Esophagus squamous epithelium (tissue), 5 donors: ENCODE measurements at regions not wholly inside any gene's neighbourhood (a gene's known extent, or its start where the extent isn't known, plus 50 kb on each side); places are given as distances from the start of the nearest gene placed in this dataset.

Source experiments
- DNase-seq: peaks from one replicate; lab custom pipeline; 2025; lab: John Stamatoyannopoulos, UW
- H3K27ac ChIP-seq, 4 donors: fragments of 200-600 bp; sonication (generic); one replicate each; pipeline ENCODE4 v1.5.1; 2016 to 2019; ENCODE audit warnings: mild to moderate bottlenecking in 1 of 4
- H3K27me3 ChIP-seq, 4 donors: fragments of 200-600 bp; sonication (generic); 1 replicate in 3 of 4; 2 replicates in 1 of 4; pipeline versions ENCODE4 v1.5.1 to v1.6.0; 2017 to 2021; ENCODE audit warnings: antibody characterized with exemption in 1 of 4
- H3K36me3 ChIP-seq, 3 donors: fragments of 200-600 bp; sonication (generic); one replicate each; pipeline ENCODE4 v1.5.1; 2016 to 2019
- H3K4me1 ChIP-seq, 3 donors: fragments of 200-600 bp; sonication (generic); one replicate each; pipeline ENCODE4 v1.5.1; 2017 to 2019
- H3K4me3 ChIP-seq, 4 donors: fragments of 200-600 bp; sonication (generic); 1 replicate in 3 of 4; 2 replicates in 1 of 4; pipeline ENCODE4 v1.5.1; 2016 to 2019; ENCODE audit warnings: mild to moderate bottlenecking in 2 of 4, moderate library complexity in 1 of 4
- H3K9me3 ChIP-seq, 3 donors: fragments of 200-600 bp; sonication (generic); one replicate each; pipeline ENCODE4 v1.5.1; 2016 to 2019
- POLR2A ChIP-seq, 4 donors: fragments of 450-650 bp; IDR thresholded peaks; one replicate each; pipeline ENCODE4 v1.6.1; 2017; ENCODE audit warnings: antibody characterized with exemption in 4 of 4, mild to moderate bottlenecking in 4 of 4, moderate library complexity in 3 of 4
- WGBS, 2 donors: methylation state at CpG; one replicate each; pipeline ENCODE4 v1.1.5; 2018; 5-methylcytosine and 5-hydroxymethylcytosine counted together
- intact Hi-C: fragments of 100-400 bp; cut with DNase I; formaldehyde crosslinking; loops from one replicate; pipeline ENCODE4 v1.15.0; 2022
- TF ChIP-seq, protein P1 (sequence below), 6 experiments: fragments of 450-650 bp in 4 of 6; fragments of 200-600 bp in 2 of 6; sonication (generic) in 2 of 6; IDR thresholded peaks; one replicate each; pipeline ENCODE4 v1.5.1; 2016 to 2019; ENCODE audit warnings: antibody characterized with exemption in 6 of 6, mild to moderate bottlenecking in 4 of 6, moderate library complexity in 4 of 6
- donor health status: DM: yes; HTN: yes; CAD: no.

GRCh38 chr10:131559450-131559911, 248.0 kb upstream of the TCERG1L start:
- H3K27ac ChIP-seq, result no peak overlapping the region
- H3K4me1 ChIP-seq, result no peaks in the 10 kb centered on the region
- H3K27me3 ChIP-seq, result peaks cover 0 to 58% (median 0%) of the 10 kb centered on the region in 4 donors
- TF ChIP-seq, protein P1, sequence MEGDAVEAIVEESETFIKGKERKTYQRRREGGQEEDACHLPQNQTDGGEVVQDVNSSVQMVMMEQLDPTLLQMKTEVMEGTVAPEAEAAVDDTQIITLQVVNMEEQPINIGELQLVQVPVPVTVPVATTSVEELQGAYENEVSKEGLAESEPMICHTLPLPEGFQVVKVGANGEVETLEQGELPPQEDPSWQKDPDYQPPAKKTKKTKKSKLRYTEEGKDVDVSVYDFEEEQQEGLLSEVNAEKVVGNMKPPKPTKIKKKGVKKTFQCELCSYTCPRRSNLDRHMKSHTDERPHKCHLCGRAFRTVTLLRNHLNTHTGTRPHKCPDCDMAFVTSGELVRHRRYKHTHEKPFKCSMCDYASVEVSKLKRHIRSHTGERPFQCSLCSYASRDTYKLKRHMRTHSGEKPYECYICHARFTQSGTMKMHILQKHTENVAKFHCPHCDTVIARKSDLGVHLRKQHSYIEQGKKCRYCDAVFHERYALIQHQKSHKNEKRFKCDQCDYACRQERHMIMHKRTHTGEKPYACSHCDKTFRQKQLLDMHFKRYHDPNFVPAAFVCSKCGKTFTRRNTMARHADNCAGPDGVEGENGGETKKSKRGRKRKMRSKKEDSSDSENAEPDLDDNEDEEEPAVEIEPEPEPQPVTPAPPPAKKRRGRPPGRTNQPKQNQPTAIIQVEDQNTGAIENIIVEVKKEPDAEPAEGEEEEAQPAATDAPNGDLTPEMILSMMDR (IDR thresholded peaks at IDR 0.05), result no peak
- TF ChIP-seq POLR2A (IDR thresholded peaks at IDR 0.05), result no peak
- peaks cover 0 to 7% (median 0%) of the 10 kb centered on the region in 3 donors for H3K9me3 ChIP-seq
- 65 to 68% methylated on average over 4 of the region's 15 CpGs for WGBS, 2 donors
- no peaks in the 10 kb centered on the region for H3K36me3 ChIP-seq
- H3K4me3 ChIP-seq, result no peak overlapping the region
- no peak for DNase-seq
- intact Hi-C loops, result no loop called here

DNA sequence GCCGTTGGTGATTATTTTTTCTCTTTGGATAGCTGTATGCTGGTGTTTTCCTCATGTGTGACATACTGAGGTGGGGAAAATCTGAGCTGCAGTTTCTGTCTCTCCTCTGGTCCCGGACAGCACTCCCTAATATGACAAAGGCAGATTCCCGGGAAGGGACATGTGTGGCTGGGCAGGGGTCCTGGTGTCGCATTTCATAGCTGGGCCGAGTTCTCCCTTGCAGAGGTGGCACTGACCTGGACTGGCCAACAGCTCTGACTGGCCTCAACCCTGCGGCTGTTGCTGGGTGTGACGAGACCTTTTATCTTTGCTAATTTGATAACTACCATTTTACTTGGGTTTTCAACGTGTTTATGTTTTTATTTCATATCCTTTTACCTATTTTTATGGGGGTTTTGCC, 248.6 kb upstream of the TCERG1L start:
- Histone ChIP-seq H3K27ac (no peak overlapping the region), H3K27me3 (peaks cover 0 to 52% (median 0%) of the 10 kb centered on the region in 4 donors), H3K9me3 (peaks cover 0 to 7% (median 1%) of the 10 kb centered on the region in 3 donors), H3K4me1 (no peaks in the 10 kb centered on the region), H3K36me3 (no peaks in the 10 kb centered on the region), H3K4me3 (no peak overlapping the region)
- TF ChIP-seq POLR2A (IDR thresholded peaks at IDR 0.05), result no peak
- TF ChIP-seq, protein P1 (IDR thresholded peaks at IDR 0.05), result no peak
- DNase-seq, result no peak
- 50 to 52% methylated on average over 8 of the region's 8 CpGs for WGBS, 2 donors
- intact Hi-C loops, result no loop called here

GRCh38 chr10:131560706-131561355, 249.3 kb upstream of the TCERG1L start:
- H3K4me3 ChIP-seq, result no peak overlapping the region
- 60 to 73% methylated on average over 5 to 11 of the region's 15 CpGs for WGBS, 2 donors
- no peaks in the 10 kb centered on the region for H3K4me1 ChIP-seq
- H3K36me3 ChIP-seq, result no peaks in the 10 kb centered on the region
- H3K9me3 ChIP-seq, result peaks cover 0 to 7% (median 6%) of the 10 kb centered on the region in 3 donors
- peaks cover 0 to 45% (median 0%) of the 10 kb centered on the region in 4 donors for H3K27me3 ChIP-seq
- DNase-seq, result no peak
- H3K27ac ChIP-seq, result no peak overlapping the region
- intact Hi-C loops, result no loop called here
- no peak for TF ChIP-seq POLR2A (IDR thresholded peaks at IDR 0.05)
- TF ChIP-seq, protein P1 (IDR thresholded peaks at IDR 0.05), result no peak

GRCh38 chr10:131561897-131562296, 250.4 kb upstream of the TCERG1L start:
- TF ChIP-seq, protein P1 (IDR thresholded peaks at IDR 0.05), result no peak
- no peak for TF ChIP-seq POLR2A (IDR thresholded peaks at IDR 0.05)
- DNase-seq, result no peak
- Histone ChIP-seq H3K36me3 (no peaks in the 10 kb centered on the region), H3K4me3 (no peak overlapping the region), H3K27me3 (peaks cover 0 to 37% (median 0%) of the 10 kb centered on the region in 4 donors), H3K9me3 (peaks cover 0 to 7% (median 6%) of the 10 kb centered on the region in 3 donors), H3K4me1 (no peaks in the 10 kb centered on the region), H3K27ac (no peak overlapping the region)
- intact Hi-C loops, result no loop called here
- 38 to 55% methylated on average over 5 of the region's 5 CpGs for WGBS, 2 donors

DNA sequence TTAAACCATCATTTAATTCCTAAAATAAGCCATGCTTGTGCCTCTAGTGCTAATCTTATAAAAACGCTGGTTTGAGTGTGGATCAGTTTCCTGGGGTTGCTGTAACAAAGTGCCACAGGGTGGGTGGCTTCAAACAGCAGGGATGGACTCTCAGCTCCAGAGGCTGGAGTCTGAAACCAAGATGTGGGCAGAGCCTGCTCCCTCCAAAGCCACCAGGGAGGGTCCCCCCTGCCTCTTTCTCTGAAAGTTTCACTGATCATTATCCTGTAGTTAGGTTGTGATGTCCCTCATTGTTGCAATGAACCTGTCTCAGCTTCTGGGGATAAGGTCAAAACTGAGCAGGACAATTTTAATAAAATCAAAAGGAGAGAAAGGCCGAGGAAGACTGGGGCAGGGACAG, 251.9 kb upstream of the TCERG1L start:
- H3K36me3 ChIP-seq, result no peaks in the 10 kb centered on the region
- H3K4me1 ChIP-seq, result no peaks in the 10 kb centered on the region
- intact Hi-C loops, result no loop called here
- TF ChIP-seq POLR2A (IDR thresholded peaks at IDR 0.05), result no peak
- TF ChIP-seq, protein P1 (IDR thresholded peaks at IDR 0.05), result no peak
- peaks cover 0 to 37% (median 0%) of the 10 kb centered on the region in 4 donors for H3K27me3 ChIP-seq
- WGBS, 2 donors, result 61% methylated on average over 2 of the region's 2 CpGs
- DNase-seq, result no peak
- no peak overlapping the region for H3K27ac ChIP-seq
- H3K4me3 ChIP-seq, result no peak overlapping the region
- H3K9me3 ChIP-seq, result peaks cover 0 to 7% (median 6%) of the 10 kb centered on the region in 3 donors
